CD4-positive, alpha-beta T cell (primary cell): ENCODE measurements at regions not wholly inside any gene's neighbourhood (a gene's known extent, or its start where the extent isn't known, plus 50 kb on each side); places are given as distances from the start of the nearest gene placed in this dataset.
"Not testable (repeated sequence)": the region's sequence is repeated elsewhere in the genome, so short reads cannot be mapped to it uniquely, and the experiment has no call there.

Source experiments
- ATAC-seq: fragments of 200-7000 bp; cut with Tn5 transposase; one replicate; pipeline ENCODE4 v1.10.0; 2022; ENCODE audit warnings: mild to moderate bottlenecking; ENCODE audit not compliant: poor library complexity
- CTCF ChIA-PET: fragments of 350-600 bp; sonication (Branson Sonifier 250); formaldehyde crosslinking; loops from one replicate; lab custom pipeline; 2021; ENCODE audit warnings: antibody characterized with exemption, inconsistent platforms; lab: Charles Lee
- POLR2A ChIA-PET: fragments of 350-600 bp; sonication (Branson Sonifier 250); formaldehyde crosslinking; loops from one replicate; lab custom pipeline; 2021; ENCODE audit warnings: antibody characterized with exemption, inconsistent platforms; lab: Charles Lee
- DNase-seq, 14 experiments: peaks; one replicate each; pipeline ENCODE4 v3.0.0-alpha.2; 2013 to 2020; ENCODE audit warnings: mixed read lengths in 2 of 14
- H3K27ac ChIP-seq, 2 donors: one replicate each; pipeline versions ENCODE4 v1.5.1 to v1.7.0; 2013; ENCODE audit warnings: low read length in 2 of 2, low read depth in 1 of 2, mild to moderate bottlenecking in 1 of 2
- H3K27me3 ChIP-seq, 2 experiments: 1 replicate in 1 of 2; 2 replicates in 1 of 2; pipeline versions ENCODE4 v1.6.1 to v1.7.0; 2013; ENCODE audit warnings: low read length in 2 of 2, control low read depth in 1 of 2, mild to moderate bottlenecking in 1 of 2, moderate library complexity in 1 of 2; ENCODE audit not compliant: insufficient read depth in 2 of 2, control insufficient read depth in 1 of 2
- H3K36me3 ChIP-seq: one replicate; pipeline ENCODE4 v1.6.1; 2013; ENCODE audit warnings: low read length, control low read depth; ENCODE audit not compliant: insufficient read depth
- H3K4me1 ChIP-seq: one replicate; pipeline ENCODE4 v1.6.1; 2013; ENCODE audit warnings: low read length, control low read depth; ENCODE audit not compliant: insufficient read depth
- H3K4me3 ChIP-seq: one replicate; pipeline ENCODE4 v1.5.1; 2013; ENCODE audit warnings: mild to moderate bottlenecking, low read length, moderate library complexity
- H3K9me3 ChIP-seq, 2 experiments: 1 replicate in 1 of 2; 2 replicates in 1 of 2; pipeline versions ENCODE4 v1.6.1 to v1.7.0; 2013; ENCODE audit warnings: low read length in 2 of 2, mild to moderate bottlenecking in 2 of 2, control low read depth in 1 of 2, moderate library complexity in 1 of 2; ENCODE audit not compliant: control insufficient read depth in 1 of 2, insufficient read depth in 1 of 2
- H3K27ac Mint-ChIP-seq: one replicate; pipeline ENCODE4 v1.8.0; 2020; ENCODE audit warnings: mixed read lengths
- H3K27me3 Mint-ChIP-seq: one replicate; pipeline ENCODE4 v1.8.0; 2021; ENCODE audit warnings: mixed read lengths
- H3K36me3 Mint-ChIP-seq: one replicate; pipeline ENCODE4 v1.8.0; 2021; ENCODE audit warnings: low read depth, mixed read lengths
- H3K4me1 Mint-ChIP-seq: one replicate; pipeline ENCODE4 v1.8.0; 2021; ENCODE audit warnings: low read depth, mixed read lengths
- H3K4me3 Mint-ChIP-seq: one replicate; pipeline ENCODE4 v1.8.0; 2020; ENCODE audit warnings: mild to moderate bottlenecking, mixed read lengths
- H3K9me3 Mint-ChIP-seq: one replicate; pipeline ENCODE4 v1.8.0; 2020; ENCODE audit warnings: mixed read lengths
- intact Hi-C, 2 experiments: fragments of 100-400 bp; cut with DNase I in 1 of 2; cut with micrococcal nuclease in 1 of 2; formaldehyde crosslinking; loops; one replicate each; pipeline versions ENCODE4 v1.15.1 to v1.9.0; 2023 to 2025; cut with DNase I, micrococcal nuclease
- TF ChIP-seq, protein P1 (sequence below): fragments of 200-600 bp; IDR thresholded peaks from one replicate; pipeline ENCODE4 v1.8.0; 2022; ENCODE audit warnings: antibody characterized with exemption, mild to moderate bottlenecking

DNA sequence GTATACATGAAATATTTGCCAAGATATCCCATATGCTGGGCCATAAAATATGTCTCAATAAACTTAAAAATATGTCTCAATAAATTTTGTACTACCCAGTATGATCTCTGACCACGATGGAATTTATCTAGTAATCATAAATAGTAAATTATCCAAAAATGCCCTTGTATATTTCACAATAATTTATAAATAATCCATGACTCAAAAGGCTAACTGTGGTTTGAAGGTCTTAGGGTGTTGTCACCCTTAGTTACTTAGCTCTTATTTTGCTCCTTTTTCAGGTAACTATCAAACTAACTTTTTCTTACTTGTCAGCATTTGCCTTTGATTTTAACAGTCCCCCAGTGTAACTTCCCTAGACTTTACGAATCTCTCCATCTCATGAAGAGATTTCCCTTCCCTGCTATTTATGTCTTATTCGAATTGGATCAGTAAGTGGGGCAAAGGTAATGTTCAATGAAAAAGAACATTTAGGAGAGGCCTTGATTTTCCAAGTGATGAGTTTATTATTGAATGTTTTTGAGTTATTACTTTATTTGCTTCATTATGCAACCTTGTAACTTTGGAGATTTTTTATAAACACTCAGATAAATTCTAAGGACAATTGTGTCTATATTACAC is 109.0 kb upstream of the THBS2 start:
- H3K4me3 Mint-ChIP-seq = no peak overlapping the region
- intact Hi-C loops = no loop called here
- no peaks in the 10 kb centered on the region for H3K27me3 Mint-ChIP-seq
- ATAC-seq = no peak
- H3K27ac ChIP-seq = no peak overlapping the region
- H3K4me1 Mint-ChIP-seq = no peaks in the 10 kb centered on the region
- no peaks in the 10 kb centered on the region for H3K9me3 Mint-ChIP-seq
- no peaks in the 10 kb centered on the region for H3K36me3 ChIP-seq
- no peak overlapping the region for H3K27ac Mint-ChIP-seq
- H3K36me3 Mint-ChIP-seq = no peaks in the 10 kb centered on the region
- H3K27me3 ChIP-seq = no peaks in the 10 kb centered on the region
- no peaks in the 10 kb centered on the region for H3K4me1 ChIP-seq
- peaks cover 0 to 13% of the 10 kb centered on the region in 2 experiments for H3K9me3 ChIP-seq
- no peak overlapping the region for H3K4me3 ChIP-seq
- ChIA-PET POLR2A (no interaction called here), CTCF (no interaction called here)
- DNase-seq = no peak
- TF ChIP-seq, protein P1, sequence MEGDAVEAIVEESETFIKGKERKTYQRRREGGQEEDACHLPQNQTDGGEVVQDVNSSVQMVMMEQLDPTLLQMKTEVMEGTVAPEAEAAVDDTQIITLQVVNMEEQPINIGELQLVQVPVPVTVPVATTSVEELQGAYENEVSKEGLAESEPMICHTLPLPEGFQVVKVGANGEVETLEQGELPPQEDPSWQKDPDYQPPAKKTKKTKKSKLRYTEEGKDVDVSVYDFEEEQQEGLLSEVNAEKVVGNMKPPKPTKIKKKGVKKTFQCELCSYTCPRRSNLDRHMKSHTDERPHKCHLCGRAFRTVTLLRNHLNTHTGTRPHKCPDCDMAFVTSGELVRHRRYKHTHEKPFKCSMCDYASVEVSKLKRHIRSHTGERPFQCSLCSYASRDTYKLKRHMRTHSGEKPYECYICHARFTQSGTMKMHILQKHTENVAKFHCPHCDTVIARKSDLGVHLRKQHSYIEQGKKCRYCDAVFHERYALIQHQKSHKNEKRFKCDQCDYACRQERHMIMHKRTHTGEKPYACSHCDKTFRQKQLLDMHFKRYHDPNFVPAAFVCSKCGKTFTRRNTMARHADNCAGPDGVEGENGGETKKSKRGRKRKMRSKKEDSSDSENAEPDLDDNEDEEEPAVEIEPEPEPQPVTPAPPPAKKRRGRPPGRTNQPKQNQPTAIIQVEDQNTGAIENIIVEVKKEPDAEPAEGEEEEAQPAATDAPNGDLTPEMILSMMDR = no peak

DNA sequence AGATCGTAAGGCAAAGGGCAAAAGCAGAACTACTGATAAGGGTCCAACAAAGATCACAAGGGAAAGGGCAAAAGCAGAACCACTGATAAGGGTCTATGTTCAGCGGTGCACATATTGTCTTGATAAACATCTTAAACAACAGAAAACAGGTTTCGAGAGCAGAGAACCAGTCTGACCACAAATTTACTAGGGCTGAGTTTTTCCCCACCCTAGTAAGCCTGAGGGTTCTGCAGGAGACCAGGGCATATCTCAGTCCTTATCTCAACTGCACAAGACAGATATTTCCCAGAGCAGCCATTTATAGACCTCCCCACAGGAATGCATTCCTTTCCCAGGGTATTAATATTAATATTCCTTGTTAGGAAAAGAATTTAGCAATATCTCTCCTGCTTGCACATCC is 101.4 kb upstream of the THBS2 start:
- POLR2A ChIA-PET, H3K36me3 Mint-ChIP-seq, H3K36me3 ChIP-seq, intact Hi-C loops, H3K27me3 ChIP-seq, CTCF ChIA-PET, H3K9me3 Mint-ChIP-seq, H3K27ac ChIP-seq, H3K4me1 ChIP-seq, DNase-seq, ATAC-seq, H3K4me3 Mint-ChIP-seq, H3K4me3 ChIP-seq, H3K27ac Mint-ChIP-seq, H3K4me1 Mint-ChIP-seq: not testable (repeated sequence)
- H3K27me3 Mint-ChIP-seq = peaks cover 29% of the 10 kb centered on the region
- H3K9me3 ChIP-seq = peaks cover 4 to 10% of the 10 kb centered on the region in 2 experiments

DNA sequence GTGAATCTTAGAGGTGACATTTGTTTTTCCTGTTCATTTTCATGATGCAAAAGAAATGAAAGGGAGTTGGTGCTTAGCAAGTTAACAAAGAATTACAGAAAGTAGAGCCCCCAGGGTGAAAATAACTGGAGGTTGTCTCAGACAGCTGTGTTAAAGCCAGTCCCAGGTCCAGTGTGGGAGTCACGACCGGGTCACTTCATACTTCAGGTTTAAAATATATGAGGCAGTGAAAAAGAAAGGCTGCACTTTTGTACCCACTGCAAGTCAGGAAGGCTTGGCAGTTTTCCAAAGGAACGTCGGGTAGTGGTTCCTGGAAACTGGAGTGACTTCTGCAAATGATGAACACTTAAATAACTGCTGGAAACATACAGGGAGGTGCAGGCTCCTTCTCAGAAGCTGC is 91.5 kb upstream of the THBS2 start:
- Mint-ChIP-seq H3K27me3 (peaks cover 18% of the 10 kb centered on the region), H3K36me3 (no peaks in the 10 kb centered on the region), H3K4me1 (no peaks in the 10 kb centered on the region), H3K27ac (no peak overlapping the region), H3K9me3 (peaks cover 3% of the 10 kb centered on the region), H3K4me3 (no peak overlapping the region)
- no peak for ATAC-seq
- peaks cover 0 to 5% of the 10 kb centered on the region in 2 experiments for H3K27me3 ChIP-seq
- H3K27ac ChIP-seq = no peak overlapping the region
- H3K4me1 ChIP-seq = no peaks in the 10 kb centered on the region
- CTCF ChIA-PET = no interaction called here
- TF ChIP-seq, protein P1 = no peak
- H3K9me3 ChIP-seq = peaks cover 0 to 3% of the 10 kb centered on the region in 2 experiments
- H3K4me3 ChIP-seq = no peak overlapping the region
- intact Hi-C loops = no loop called here
- DNase-seq = no peak
- H3K36me3 ChIP-seq = no peaks in the 10 kb centered on the region
- POLR2A ChIA-PET = no interaction called here

DNA sequence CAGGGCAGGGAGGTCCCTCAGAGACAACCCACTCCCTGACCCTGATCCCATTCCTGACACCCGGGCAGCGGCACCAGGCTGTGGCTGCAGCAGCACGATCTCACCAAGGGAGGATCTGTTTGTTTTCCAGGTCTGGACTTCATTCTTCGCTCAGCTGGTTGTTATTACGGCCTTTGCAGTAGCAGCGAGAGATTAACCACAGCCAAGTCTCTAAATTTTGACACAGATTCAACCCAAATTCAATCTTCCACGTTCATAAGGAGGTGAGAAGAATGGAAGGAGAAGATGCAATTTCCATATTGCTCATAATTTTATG is 91.1 kb upstream of the THBS2 start:
- H3K4me1 ChIP-seq = no peaks in the 10 kb centered on the region
- peaks cover 0 to 5% of the 10 kb centered on the region in 2 experiments for H3K27me3 ChIP-seq
- ATAC-seq (no peak), DNase-seq (no peak)
- CTCF ChIA-PET = no interaction called here
- POLR2A ChIA-PET = no interaction called here
- Mint-ChIP-seq H3K27me3 (peaks cover 18% of the 10 kb centered on the region), H3K27ac (no peak overlapping the region), H3K4me1 (no peaks in the 10 kb centered on the region), H3K36me3 (no peaks in the 10 kb centered on the region), H3K9me3 (peaks cover 3% of the 10 kb centered on the region), H3K4me3 (no peak overlapping the region)
- TF ChIP-seq, protein P1 = no peak
- H3K27ac ChIP-seq = no peak overlapping the region
- intact Hi-C loops = no loop called here
- H3K4me3 ChIP-seq = no peak overlapping the region
- no peaks in the 10 kb centered on the region for H3K36me3 ChIP-seq
- peaks cover 0 to 3% of the 10 kb centered on the region in 2 experiments for H3K9me3 ChIP-seq
